Ishikawa (cell line): ENCODE measurements at regions not wholly inside any gene's neighbourhood (a gene's known extent, or its start where the extent isn't known, plus 50 kb on each side); places are given as distances from the start of the nearest gene placed in this dataset.

Source experiments
- CEBPB ChIP-seq: IDR thresholded peaks from 2 replicates; pipeline ENCODE4 v1.6.1; 2012
- CREB1 ChIP-seq: IDR thresholded peaks from 2 replicates; pipeline ENCODE4 v1.6.1; 2012; ENCODE audit warnings: low read depth
- EGR1 ChIP-seq: IDR thresholded peaks from 2 replicates; pipeline ENCODE4 v1.6.1; 2012
- EP300 ChIP-seq: IDR thresholded peaks from 2 replicates; pipeline ENCODE4 v1.6.1; 2012; ENCODE audit warnings: borderline replicate concordance
- FOXM1 ChIP-seq: IDR thresholded peaks from 2 replicates; pipeline ENCODE4 v1.6.1; 2012; ENCODE audit warnings: low read depth, borderline replicate concordance
- NFIC ChIP-seq: IDR thresholded peaks from 2 replicates; pipeline ENCODE4 v1.6.1; 2012
- RAD21 ChIP-seq: IDR thresholded peaks from 2 replicates; pipeline ENCODE4 v1.6.1; 2012; ENCODE audit warnings: low read depth
- TAF1 ChIP-seq: IDR thresholded peaks from 2 replicates; pipeline ENCODE4 v1.6.1; 2012; ENCODE audit warnings: low read depth, mild to moderate bottlenecking
- TCF12 ChIP-seq: IDR thresholded peaks from 2 replicates; pipeline ENCODE4 v1.6.1; 2012; ENCODE audit warnings: low read depth
- TEAD4 ChIP-seq: IDR thresholded peaks from 2 replicates; pipeline ENCODE4 v1.6.1; 2012
- USF1 ChIP-seq: IDR thresholded peaks from 2 replicates; pipeline ENCODE4 v1.6.1; 2012
- YY1 ChIP-seq: IDR thresholded peaks from 2 replicates; pipeline ENCODE4 v1.6.1; 2012; ENCODE audit warnings: low read depth
- ZBTB7A ChIP-seq: IDR thresholded peaks from 2 replicates; pipeline ENCODE4 v1.6.1; 2012; ENCODE audit warnings: low read depth
- TF ChIP-seq, protein P1 (sequence below): IDR thresholded peaks from 2 replicates; pipeline ENCODE4 v1.6.1; 2012; ENCODE audit warnings: low read depth, mild to moderate bottlenecking
- TF ChIP-seq, protein P2 (sequence below): IDR thresholded peaks from 2 replicates; pipeline ENCODE4 v1.6.1; 2012

DNA sequence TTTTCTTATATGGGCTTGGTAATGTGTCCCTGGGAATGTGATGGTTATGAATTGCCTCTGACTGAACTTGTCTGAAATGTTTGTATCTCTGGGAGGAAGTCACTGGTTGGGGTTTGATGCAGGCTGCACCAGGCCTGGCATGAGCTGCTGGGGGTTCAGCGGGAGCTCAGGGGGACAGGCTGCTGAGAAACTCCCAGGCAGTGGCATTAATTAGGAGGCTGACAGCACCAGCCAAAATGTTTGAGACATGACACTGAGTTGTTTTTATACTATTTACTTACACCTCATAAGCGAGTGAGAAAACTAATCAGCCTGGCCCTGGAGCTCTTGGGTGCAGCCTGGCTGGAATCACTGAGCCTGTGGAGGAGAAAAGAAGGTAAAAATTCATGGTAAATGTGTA lies 124.1 kb upstream of the SORCS3 start:
- TF ChIP-seq YY1 = no peak
- TF ChIP-seq, protein P1, sequence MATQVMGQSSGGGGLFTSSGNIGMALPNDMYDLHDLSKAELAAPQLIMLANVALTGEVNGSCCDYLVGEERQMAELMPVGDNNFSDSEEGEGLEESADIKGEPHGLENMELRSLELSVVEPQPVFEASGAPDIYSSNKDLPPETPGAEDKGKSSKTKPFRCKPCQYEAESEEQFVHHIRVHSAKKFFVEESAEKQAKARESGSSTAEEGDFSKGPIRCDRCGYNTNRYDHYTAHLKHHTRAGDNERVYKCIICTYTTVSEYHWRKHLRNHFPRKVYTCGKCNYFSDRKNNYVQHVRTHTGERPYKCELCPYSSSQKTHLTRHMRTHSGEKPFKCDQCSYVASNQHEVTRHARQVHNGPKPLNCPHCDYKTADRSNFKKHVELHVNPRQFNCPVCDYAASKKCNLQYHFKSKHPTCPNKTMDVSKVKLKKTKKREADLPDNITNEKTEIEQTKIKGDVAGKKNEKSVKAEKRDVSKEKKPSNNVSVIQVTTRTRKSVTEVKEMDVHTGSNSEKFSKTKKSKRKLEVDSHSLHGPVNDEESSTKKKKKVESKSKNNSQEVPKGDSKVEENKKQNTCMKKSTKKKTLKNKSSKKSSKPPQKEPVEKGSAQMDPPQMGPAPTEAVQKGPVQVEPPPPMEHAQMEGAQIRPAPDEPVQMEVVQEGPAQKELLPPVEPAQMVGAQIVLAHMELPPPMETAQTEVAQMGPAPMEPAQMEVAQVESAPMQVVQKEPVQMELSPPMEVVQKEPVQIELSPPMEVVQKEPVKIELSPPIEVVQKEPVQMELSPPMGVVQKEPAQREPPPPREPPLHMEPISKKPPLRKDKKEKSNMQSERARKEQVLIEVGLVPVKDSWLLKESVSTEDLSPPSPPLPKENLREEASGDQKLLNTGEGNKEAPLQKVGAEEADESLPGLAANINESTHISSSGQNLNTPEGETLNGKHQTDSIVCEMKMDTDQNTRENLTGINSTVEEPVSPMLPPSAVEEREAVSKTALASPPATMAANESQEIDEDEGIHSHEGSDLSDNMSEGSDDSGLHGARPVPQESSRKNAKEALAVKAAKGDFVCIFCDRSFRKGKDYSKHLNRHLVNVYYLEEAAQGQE = no peak
- TF ChIP-seq FOXM1 = no peak
- no peak for TF ChIP-seq RAD21
- TF ChIP-seq CREB1 = no peak
- no peak for TF ChIP-seq NFIC
- no peak for TF ChIP-seq EGR1
- no peak for TF ChIP-seq USF1
- TF ChIP-seq EP300 = no peak
- no peak for TF ChIP-seq TCF12
- no peak for TF ChIP-seq CEBPB
- TF ChIP-seq, protein P2, sequence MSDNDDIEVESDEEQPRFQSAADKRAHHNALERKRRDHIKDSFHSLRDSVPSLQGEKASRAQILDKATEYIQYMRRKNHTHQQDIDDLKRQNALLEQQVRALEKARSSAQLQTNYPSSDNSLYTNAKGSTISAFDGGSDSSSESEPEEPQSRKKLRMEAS = no peak
- TF ChIP-seq ZBTB7A = no peak

GRCh38 chr10:104517946-104518345 lies 123.1 kb upstream of the SORCS3 start:
- TF ChIP-seq EGR1 = no peak
- no peak for TF ChIP-seq TEAD4
- no peak for TF ChIP-seq RAD21
- TF ChIP-seq, protein P1 = no peak
- TF ChIP-seq USF1 = no peak
- TF ChIP-seq FOXM1 = no peak
- no peak for TF ChIP-seq CREB1
- TF ChIP-seq TAF1 = no peak
- no peak for TF ChIP-seq YY1
- TF ChIP-seq, protein P2 = no peak
- no peak for TF ChIP-seq NFIC
- no peak for TF ChIP-seq CEBPB
- no peak for TF ChIP-seq TCF12
- TF ChIP-seq ZBTB7A = no peak
- no peak for TF ChIP-seq EP300

GRCh38 chr10:104518891-104519290 lies 122.2 kb upstream of the SORCS3 start:
- TF ChIP-seq CEBPB = no peak
- no peak for TF ChIP-seq NFIC
- no peak for TF ChIP-seq ZBTB7A
- no peak for TF ChIP-seq CREB1
- TF ChIP-seq TEAD4 = no peak
- TF ChIP-seq FOXM1 = no peak
- TF ChIP-seq TAF1 = no peak
- no peak for TF ChIP-seq EP300
- no peak for TF ChIP-seq TCF12
- TF ChIP-seq RAD21 = no peak
- TF ChIP-seq USF1 = no peak
- no peak for TF ChIP-seq YY1
- TF ChIP-seq EGR1 = no peak
- TF ChIP-seq, protein P1 = no peak
- TF ChIP-seq, protein P2 = no peak

GRCh38 chr10:104520653-104521052 lies 120.4 kb upstream of the SORCS3 start:
- TF ChIP-seq CREB1 (no peak), YY1 (no peak), TAF1 (no peak), USF1 (no peak), RAD21 (no peak), EGR1 (no peak), FOXM1 (no peak), TEAD4 (no peak), TCF12 (no peak), CEBPB (no peak), NFIC (no peak), EP300 (no peak)
- TF ChIP-seq, protein P2 = no peak
- TF ChIP-seq, protein P1 = no peak
